HG02588 (cell line): ENCODE measurements at regions not wholly inside any gene's neighbourhood (a gene's known extent, or its start where the extent isn't known, plus 50 kb on each side); places are given as distances from the start of the nearest gene placed in this dataset.
"Not testable (repeated sequence)": the region's sequence is repeated elsewhere in the genome, so short reads cannot be mapped to it uniquely, and the experiment has no call there.

ENCODE experiments used
- ATAC-seq: cut with Tn5 transposase; IDR thresholded peaks from one replicate; pipeline ENCODE4 v1.9.1; 2021; ENCODE audit warnings: mild to moderate bottlenecking, moderate library complexity; ENCODE audit not compliant: unreplicated experiment

DNA sequence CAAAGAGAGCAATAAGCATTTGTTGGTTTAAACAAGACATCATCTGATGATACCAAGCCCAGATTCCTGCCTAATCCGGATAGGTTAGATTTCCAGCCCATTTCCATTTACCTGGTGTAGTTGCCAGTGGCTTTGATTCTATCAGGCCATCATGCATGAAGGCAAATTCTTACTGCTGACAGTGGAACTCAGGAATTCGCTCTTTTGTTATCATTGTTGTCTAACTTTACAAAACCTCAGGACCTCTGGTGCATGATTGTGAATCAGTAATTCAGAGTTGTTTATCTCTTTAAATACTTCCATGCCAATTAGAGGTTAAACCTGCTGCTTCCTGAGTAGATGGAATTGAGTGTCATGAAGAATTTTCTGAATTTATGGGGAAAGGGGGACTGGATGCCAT, 76.5 kb downstream of the C9orf152 start:
- no peak for ATAC-seq

DNA sequence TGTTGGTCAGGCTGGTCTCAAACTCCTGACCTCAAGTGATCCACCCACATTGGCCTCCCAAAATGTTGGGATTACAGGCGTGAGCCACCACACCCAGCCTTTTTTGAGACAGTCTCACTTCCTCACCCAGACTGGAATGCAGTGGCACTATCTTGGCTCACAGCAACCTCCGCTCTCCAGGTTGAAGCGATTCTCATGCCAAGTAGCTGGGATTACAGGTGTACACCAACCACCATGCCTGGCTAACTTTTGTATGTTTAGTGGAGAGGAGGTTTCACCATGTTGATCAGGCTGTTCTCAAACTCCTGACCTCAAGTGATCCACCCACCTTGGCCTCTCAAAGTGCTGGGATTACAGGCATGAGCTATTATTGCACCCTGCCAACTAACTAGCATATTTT, 75.4 kb downstream of the C9orf152 start:
- ATAC-seq = not testable (repeated sequence)

DNA sequence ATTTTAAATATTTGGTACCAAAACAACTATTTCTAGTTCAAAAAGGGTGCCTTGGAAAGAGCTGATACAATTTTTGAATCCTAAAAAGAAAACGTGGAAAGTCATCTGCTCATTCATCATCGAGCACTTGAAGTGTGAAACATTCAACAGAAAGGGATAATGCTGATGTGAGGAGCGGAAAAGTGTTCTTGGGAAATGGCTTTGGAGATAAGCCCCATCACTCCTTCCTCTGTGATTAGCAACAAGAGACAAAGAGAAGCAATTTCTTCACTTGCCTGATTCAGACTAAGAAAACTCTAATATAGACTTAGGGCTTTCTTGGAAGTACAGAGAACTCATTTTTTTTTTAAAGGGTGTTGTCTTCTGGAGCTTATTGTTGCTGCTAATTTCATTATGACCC, 74.9 kb downstream of the C9orf152 start:
- no peak for ATAC-seq

GRCh38 chr9:110133608-110134210, 74.2 kb downstream of the C9orf152 start:
- no peak for ATAC-seq

GRCh38 chr9:110135846-110136245, 72.1 kb downstream of the C9orf152 start:
- no peak for ATAC-seq

DNA sequence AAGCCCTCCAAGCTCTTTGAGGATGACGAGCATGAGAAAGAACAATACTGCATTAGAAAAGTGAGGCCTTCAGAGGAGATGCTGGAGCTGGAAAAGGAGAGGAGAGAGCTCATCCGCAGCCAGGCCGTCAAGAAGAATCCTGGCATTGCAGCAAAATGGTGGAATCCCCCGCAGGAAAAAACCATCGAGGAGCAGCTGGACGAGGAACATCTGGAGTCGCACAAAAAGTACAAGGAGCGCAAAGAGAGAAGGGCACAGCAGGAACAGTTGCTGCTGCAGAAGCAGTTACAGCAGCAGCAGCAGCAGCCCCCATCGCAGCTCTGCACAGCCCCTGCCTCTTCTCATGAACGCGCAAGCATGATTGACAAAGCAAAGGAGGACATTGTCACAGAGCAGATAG, 71.2 kb downstream of the C9orf152 start:
- ATAC-seq = no peak

DNA sequence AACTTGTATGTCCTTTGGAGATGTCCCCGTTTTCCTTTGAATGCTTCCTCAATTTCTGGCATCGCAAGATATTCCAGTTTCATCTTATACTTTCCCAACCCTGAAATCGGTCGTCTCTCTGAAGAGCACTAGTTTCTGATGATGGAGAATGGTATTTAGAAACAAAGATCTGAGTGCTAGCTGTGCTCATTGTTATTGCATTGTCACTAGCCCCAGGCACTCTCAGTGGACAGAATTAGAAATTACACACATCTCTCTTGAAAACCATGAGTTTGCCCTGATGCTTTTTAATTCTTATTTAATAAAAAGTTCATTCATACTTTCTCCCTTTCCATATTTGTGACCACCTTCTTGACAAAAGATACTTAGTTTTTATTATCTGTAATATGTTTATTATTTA, 67.7 kb downstream of the C9orf152 start:
- no peak for ATAC-seq

GRCh38 chr9:110141227-110141793, 66.6 kb downstream of the C9orf152 start:
- ATAC-seq = no peak

GRCh38 chr9:110142253-110142652, 65.7 kb downstream of the C9orf152 start:
- ATAC-seq = no peak

DNA sequence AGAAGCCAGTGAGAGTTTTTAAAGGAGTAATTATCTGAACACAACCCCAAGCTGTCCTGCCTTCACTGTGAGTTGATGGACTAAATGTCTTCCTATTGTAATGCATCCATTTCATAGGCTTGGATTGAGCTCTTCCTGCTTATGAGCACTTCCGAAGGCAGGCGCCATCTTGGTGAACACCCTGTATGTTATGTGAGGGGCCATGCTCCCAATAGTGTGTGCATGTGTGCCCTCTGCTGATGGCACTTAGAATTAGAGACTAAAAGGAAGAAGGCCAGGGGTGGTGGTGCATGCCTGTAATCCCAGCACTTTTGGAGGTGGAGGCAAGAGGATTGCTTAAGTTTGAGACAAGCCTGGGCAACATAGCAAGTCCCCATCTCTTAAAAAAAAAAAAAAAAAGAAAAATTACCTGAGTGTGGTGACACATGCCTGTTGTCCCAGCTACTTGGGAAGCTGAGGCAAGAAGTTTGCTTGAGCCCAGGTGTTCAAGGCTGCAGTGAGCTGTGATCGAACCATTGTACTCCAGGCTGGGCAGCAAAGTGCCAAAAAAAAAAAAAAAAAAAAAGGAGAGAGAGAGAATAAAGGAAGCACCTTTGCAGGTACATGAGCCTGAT, 65.0 kb downstream of the C9orf152 start:
- no peak for ATAC-seq

GRCh38 chr9:110143485-110143884, 64.5 kb downstream of the C9orf152 start:
- ATAC-seq = peak; percentile 53

DNA sequence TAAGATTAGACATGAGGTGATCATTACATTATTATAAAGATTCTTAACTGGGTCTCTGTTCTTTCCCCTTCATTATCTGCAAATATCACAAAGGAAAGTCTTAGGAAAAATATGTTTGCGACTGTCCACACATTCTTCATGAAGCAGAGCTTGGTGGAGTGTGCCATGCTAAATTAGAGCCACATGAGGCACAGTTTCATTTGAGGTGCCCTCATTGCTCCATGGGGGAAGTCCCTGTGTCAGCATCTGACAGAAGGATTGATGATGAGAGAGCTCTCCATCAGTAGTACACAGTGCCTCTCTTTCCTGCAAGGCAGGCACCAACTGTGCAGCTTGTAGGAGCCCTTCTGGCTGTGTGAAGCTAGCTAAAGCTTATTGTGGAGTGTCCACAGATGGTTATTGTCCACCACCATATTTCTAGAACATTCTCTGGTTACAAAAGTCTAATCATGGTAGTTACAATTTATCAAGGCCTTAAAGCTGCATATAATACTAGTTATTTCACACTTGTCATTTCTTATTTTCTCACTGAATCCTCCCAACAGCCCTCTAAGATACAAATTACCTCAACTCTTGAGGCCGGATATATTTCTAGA, 63.9 kb downstream of the C9orf152 start:
- peak; percentile 49 for ATAC-seq

DNA sequence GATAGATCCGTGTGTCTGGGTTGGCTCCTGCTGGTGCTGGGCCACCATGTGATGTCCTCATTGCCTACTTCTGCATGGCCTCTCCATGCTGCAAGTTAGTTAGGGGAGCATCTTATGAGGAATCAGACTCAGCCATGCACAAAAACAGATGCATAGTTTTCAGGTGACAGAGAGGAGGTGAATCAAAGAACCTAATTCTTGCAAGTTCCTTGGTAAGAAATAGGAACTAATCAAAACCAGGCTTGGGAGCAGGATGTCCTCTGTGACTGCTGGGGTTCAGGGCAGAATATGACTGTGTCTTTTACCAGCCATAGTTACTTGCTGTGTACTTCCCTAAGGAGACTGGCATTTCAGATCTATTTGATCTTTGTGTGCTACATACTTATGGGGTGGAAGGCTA, 61.6 kb downstream of the C9orf152 start:
- ATAC-seq = no peak

DNA sequence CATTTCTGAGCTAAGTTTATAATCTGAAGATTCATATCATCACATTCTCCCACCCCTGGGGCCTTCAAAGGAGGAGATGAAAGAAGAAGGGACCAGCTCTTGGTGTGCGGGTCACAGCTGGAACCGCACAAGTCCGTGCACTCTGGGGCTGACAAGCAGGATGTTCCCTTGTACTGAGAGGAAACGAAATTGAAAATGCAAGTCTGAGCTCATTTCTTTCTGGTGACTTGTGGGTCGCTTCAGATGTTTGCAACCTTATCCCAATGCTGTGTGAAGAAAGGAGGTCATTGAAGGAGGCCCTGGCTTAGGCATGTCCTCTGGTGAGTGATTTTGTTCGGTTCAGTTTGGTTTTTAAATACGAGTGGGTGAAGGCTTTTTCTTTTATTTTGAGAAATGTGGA, 59.6 kb downstream of the C9orf152 start:
- peak; percentile 69 for ATAC-seq

GRCh38 chr9:110148891-110149290, 59.1 kb downstream of the C9orf152 start:
- ATAC-seq = no peak
